OCI-LY7 (cell line): ENCODE measurements at regions not wholly inside any gene's neighbourhood (a gene's known extent, or its start where the extent isn't known, plus 50 kb on each side); places are given as distances from the start of the nearest gene placed in this dataset.

Experiments used
- BruUV-seq: library from RNA; stranded (reverse); fragments of 400-500 nt; replicated peaks from 2 replicates; lab custom pipeline; 2021; lab: Mats Ljungman, UMichigan
- CTCF ChIA-PET: fragments of 300-600 bp; sonication (Branson Sonifier 250); formaldehyde crosslinking; loops from one replicate; lab custom pipeline; 2022; ENCODE audit warnings: antibody characterized with exemption; ENCODE audit not compliant: unreplicated experiment; lab: Charles Lee
- POLR2A ChIA-PET: fragments of 300-600 bp; sonication (Branson Sonifier 250); formaldehyde crosslinking; loops from one replicate; lab custom pipeline; 2022; ENCODE audit warnings: antibody characterized with exemption; lab: Charles Lee
- DNase-seq: peaks from one replicate; pipeline ENCODE4 v3.0.0-alpha.2; 2015; ENCODE audit warnings: low spot score
- H2AFZ ChIP-seq: fragments of 200-600 bp; sonication (generic), shearing (Covaris generic); 2 replicates; pipeline ENCODE4 v1.6.1; 2014; ENCODE audit warnings: mild to moderate bottlenecking, antibody characterized with exemption, low read length, moderate library complexity
- H3K27ac ChIP-seq: fragments of 200-600 bp; sonication (generic); 2 replicates; pipeline ENCODE4 v1.5.1; 2014; ENCODE audit warnings: mixed run types, low read depth, mild to moderate bottlenecking, moderate library complexity, low read length, inconsistent platforms; ENCODE audit not compliant: poor library complexity, severe bottlenecking
- H3K36me3 ChIP-seq: fragments of 200-600 bp; sonication (generic); 2 replicates; pipeline ENCODE4 v1.6.1; 2014; ENCODE audit warnings: mild to moderate bottlenecking, antibody characterized with exemption, low read length, moderate library complexity, mixed read lengths; ENCODE audit not compliant: insufficient read depth
- H3K4me1 ChIP-seq: fragments of 200-600 bp; sonication (generic); 2 replicates; pipeline ENCODE4 v1.5.1; 2014; ENCODE audit warnings: mild to moderate bottlenecking, low read length; ENCODE audit not compliant: insufficient read depth, poor library complexity, severe bottlenecking
- H3K4me2 ChIP-seq: fragments of 200-600 bp; sonication (generic); 2 replicates; pipeline ENCODE4 v1.6.1; 2014; ENCODE audit warnings: mild to moderate bottlenecking, low read length
- H3K4me3 ChIP-seq: fragments of 200-600 bp; sonication (generic); 2 replicates; pipeline ENCODE4 v1.5.1; 2014; ENCODE audit warnings: mild to moderate bottlenecking, low read depth, low read length; ENCODE audit not compliant: poor library complexity, severe bottlenecking
- H3K79me2 ChIP-seq: fragments of 200-600 bp; sonication (generic); 2 replicates; pipeline ENCODE4 v1.6.1; 2016; ENCODE audit warnings: low read depth, mild to moderate bottlenecking, low read length, moderate library complexity, mixed read lengths; ENCODE audit not compliant: insufficient read depth
- H3K9me2 ChIP-seq: fragments of 200-600 bp; sonication (generic); 2 replicates; pipeline ENCODE4 v1.6.1; 2016; ENCODE audit warnings: mild to moderate bottlenecking, low read length, mixed read lengths; ENCODE audit not compliant: insufficient read depth
- H3K9me3 ChIP-seq: fragments of 200-600 bp; sonication (generic); 2 replicates; pipeline ENCODE4 v1.6.1; 2014; ENCODE audit warnings: mild to moderate bottlenecking, mixed run types, low read length, mixed read lengths
- H4K20me1 ChIP-seq: fragments of 200-600 bp; sonication (generic); 2 replicates; pipeline ENCODE4 v1.6.1; 2014; ENCODE audit warnings: mild to moderate bottlenecking, antibody characterized with exemption, low read length, moderate library complexity, mixed read lengths; ENCODE audit not compliant: insufficient read depth
- EZH2phosphoT487 ChIP-seq: fragments of 200-600 bp; sonication (generic); IDR thresholded peaks from 2 replicates; pipeline ENCODE4 v1.6.1; 2018; ENCODE audit warnings: low read depth, borderline replicate concordance, mild to moderate bottlenecking, mixed run types, antibody characterized with exemption, low read length, moderate library complexity, mixed read lengths
- intact Hi-C: fragments of 100-400 bp; cut with micrococcal nuclease; formaldehyde crosslinking; loops from one replicate; pipeline ENCODE4 v1.10.0; 2022; ENCODE audit not compliant: unreplicated experiment
- TF ChIP-seq, protein P1 (sequence below): fragments of 200-600 bp; sonication (generic); conservative IDR thresholded peaks from 2 replicates; pipeline ENCODE4 v1.5.1; 2014; ENCODE audit warnings: mild to moderate bottlenecking, antibody characterized with exemption, low read length, moderate library complexity, mixed read lengths

DNA sequence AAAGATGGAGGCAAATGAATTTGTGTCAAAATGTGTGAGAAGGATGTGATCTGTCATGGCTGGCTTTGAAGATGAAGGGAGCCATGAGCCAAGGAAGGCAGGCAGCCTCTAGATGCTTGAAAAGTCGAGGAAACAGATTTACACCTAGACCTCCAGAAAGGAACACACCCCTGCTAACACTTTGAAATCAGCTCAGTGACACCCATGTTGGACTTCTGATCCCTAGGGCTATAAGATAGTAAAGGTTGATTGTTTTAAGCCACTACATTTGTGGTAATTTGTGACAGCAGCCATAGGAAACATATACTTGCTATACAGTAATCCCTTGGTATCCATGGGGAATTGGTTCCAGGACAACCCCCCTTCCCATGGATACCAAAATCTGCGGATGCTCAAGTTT, 80.5 kb upstream of the DYRK2 start:
- intact Hi-C loops: no loop called here
- no TSS peak for BruUV-seq
- H3K79me2 ChIP-seq: no peaks in the 10 kb centered on the region
- no peaks in the 10 kb centered on the region for H3K9me3 ChIP-seq
- DNase-seq: no peak
- H4K20me1 ChIP-seq: no peaks in the 10 kb centered on the region
- H3K36me3 ChIP-seq: no peaks in the 10 kb centered on the region
- H3K4me3 ChIP-seq: no peak overlapping the region
- TF ChIP-seq, protein P1, sequence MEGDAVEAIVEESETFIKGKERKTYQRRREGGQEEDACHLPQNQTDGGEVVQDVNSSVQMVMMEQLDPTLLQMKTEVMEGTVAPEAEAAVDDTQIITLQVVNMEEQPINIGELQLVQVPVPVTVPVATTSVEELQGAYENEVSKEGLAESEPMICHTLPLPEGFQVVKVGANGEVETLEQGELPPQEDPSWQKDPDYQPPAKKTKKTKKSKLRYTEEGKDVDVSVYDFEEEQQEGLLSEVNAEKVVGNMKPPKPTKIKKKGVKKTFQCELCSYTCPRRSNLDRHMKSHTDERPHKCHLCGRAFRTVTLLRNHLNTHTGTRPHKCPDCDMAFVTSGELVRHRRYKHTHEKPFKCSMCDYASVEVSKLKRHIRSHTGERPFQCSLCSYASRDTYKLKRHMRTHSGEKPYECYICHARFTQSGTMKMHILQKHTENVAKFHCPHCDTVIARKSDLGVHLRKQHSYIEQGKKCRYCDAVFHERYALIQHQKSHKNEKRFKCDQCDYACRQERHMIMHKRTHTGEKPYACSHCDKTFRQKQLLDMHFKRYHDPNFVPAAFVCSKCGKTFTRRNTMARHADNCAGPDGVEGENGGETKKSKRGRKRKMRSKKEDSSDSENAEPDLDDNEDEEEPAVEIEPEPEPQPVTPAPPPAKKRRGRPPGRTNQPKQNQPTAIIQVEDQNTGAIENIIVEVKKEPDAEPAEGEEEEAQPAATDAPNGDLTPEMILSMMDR: no peak
- TF ChIP-seq EZH2phosphoT487: no peak
- H2AFZ ChIP-seq: no peak overlapping the region
- no peak overlapping the region for H3K4me2 ChIP-seq
- no peaks in the 10 kb centered on the region for H3K9me2 ChIP-seq
- ChIA-PET CTCF (no interaction called here), POLR2A (no interaction called here)
- no peak overlapping the region for H3K27ac ChIP-seq
- no peaks in the 10 kb centered on the region for H3K4me1 ChIP-seq

DNA sequence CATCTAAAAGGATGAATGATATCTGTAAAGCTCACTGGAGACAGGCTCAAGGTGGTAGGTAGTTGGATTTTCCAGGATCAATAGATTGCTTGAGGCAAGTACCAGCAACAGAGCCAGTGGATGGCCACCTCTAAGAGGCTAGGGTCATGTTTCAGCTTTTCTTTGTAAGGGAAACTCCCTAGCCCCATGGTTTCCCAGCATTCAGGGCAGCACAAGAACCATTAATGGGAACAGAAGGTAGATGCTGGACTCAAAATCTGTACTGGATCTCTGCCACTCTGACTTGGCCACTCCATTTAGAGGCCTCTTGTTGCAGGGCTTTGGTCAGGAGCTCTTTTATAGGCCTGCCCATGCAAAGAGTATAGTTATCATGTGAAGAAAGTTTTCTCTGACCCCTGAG, 76.1 kb upstream of the DYRK2 start:
- TF ChIP-seq, protein P1: no peak
- no peak for TF ChIP-seq EZH2phosphoT487
- no TSS peak for BruUV-seq
- ChIA-PET POLR2A (no interaction called here), CTCF (no interaction called here)
- Histone ChIP-seq H3K9me3 (no peaks in the 10 kb centered on the region), H3K36me3 (no peaks in the 10 kb centered on the region), H3K4me2 (no peak overlapping the region), H3K9me2 (no peaks in the 10 kb centered on the region), H3K27ac (no peak overlapping the region), H2AFZ (no peak overlapping the region), H3K4me3 (no peak overlapping the region), H3K4me1 (no peaks in the 10 kb centered on the region), H4K20me1 (no peaks in the 10 kb centered on the region), H3K79me2 (no peaks in the 10 kb centered on the region)
- intact Hi-C loops: no loop called here
- DNase-seq: no peak

DNA sequence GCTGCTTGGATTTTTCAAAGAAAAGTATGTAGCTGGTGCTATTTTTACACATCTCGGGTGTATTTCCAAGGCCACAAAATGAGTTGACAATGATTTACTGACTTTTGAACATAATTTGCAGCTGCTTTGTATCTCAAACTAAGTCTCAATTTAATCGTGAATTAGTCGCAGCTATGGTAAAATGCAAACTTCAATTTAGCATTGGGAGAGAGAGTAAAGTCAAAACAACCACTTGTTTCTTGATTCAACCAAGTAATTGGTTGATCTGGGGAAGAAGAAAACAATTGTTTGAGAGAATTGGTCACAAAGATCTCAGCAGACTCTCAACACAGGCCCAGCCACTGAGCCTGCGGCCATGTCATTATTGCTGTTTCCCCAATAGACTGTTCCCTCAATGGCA, 75.0 kb upstream of the DYRK2 start:
- no peak overlapping the region for H3K27ac ChIP-seq
- CTCF ChIA-PET: no interaction called here
- intact Hi-C loops: no loop called here
- POLR2A ChIA-PET: no interaction called here
- TF ChIP-seq EZH2phosphoT487: no peak
- no peaks in the 10 kb centered on the region for H3K9me3 ChIP-seq
- H3K4me1 ChIP-seq: no peaks in the 10 kb centered on the region
- H3K4me3 ChIP-seq: no peak overlapping the region
- no peak for DNase-seq
- H3K79me2 ChIP-seq: no peaks in the 10 kb centered on the region
- no peaks in the 10 kb centered on the region for H4K20me1 ChIP-seq
- no peaks in the 10 kb centered on the region; the same call in 1 of the 2 replicates for H3K9me2 ChIP-seq
- no peak overlapping the region for H2AFZ ChIP-seq
- no TSS peak for BruUV-seq
- H3K36me3 ChIP-seq: no peaks in the 10 kb centered on the region
- H3K4me2 ChIP-seq: no peak overlapping the region
